Activated CD8-positive, alpha-beta T cell treated with anti-CD3 and anti-CD28 coated beads for 36 hours (primary cell): ENCODE measurements at regions not wholly inside any gene's neighbourhood (a gene's known extent, or its start where the extent isn't known, plus 50 kb on each side); places are given as distances from the start of the nearest gene placed in this dataset.

Source experiments
- ATAC-seq: fragments of 200-7000 bp; cut with Tn5 transposase; one replicate; pipeline ENCODE4 v1.10.0; 2021; ENCODE audit warnings: mild to moderate bottlenecking, moderate library complexity
- CTCF ChIA-PET: fragments of 350-600 bp; sonication (Branson Sonifier 250); formaldehyde crosslinking; loops from one replicate; lab custom pipeline; 2021; ENCODE audit warnings: antibody characterized with exemption; lab: Charles Lee
- POLR2A ChIA-PET: fragments of 350-600 bp; sonication (Branson Sonifier 250); formaldehyde crosslinking; loops from one replicate; lab custom pipeline; 2021; ENCODE audit warnings: antibody characterized with exemption; lab: Charles Lee
- DNase-seq: peaks from one replicate; pipeline ENCODE4 v3.0.0-alpha.2; 2020
- H3K27ac Mint-ChIP-seq: one replicate; pipeline ENCODE4 v1.8.0; 2021; ENCODE audit warnings: mild to moderate bottlenecking, mixed read lengths
- H3K27me3 Mint-ChIP-seq: one replicate; pipeline ENCODE4 v1.8.0; 2021; ENCODE audit warnings: mixed read lengths
- H3K36me3 Mint-ChIP-seq: one replicate; pipeline ENCODE4 v1.8.0; 2021; ENCODE audit warnings: low read depth, mixed read lengths
- H3K4me1 Mint-ChIP-seq: one replicate; pipeline ENCODE4 v1.8.0; 2021; ENCODE audit warnings: low read depth, mixed read lengths
- H3K4me3 Mint-ChIP-seq: one replicate; pipeline ENCODE4 v1.8.0; 2021; ENCODE audit warnings: mild to moderate bottlenecking, moderate library complexity, mixed read lengths
- H3K9me3 Mint-ChIP-seq: one replicate; pipeline ENCODE4 v1.8.0; 2021; ENCODE audit warnings: mixed read lengths
- intact Hi-C: fragments of 100-400 bp; cut with micrococcal nuclease; formaldehyde crosslinking; loops from one replicate; pipeline ENCODE4 v1.10.0; 2022
- TF ChIP-seq, protein P1 (sequence below): fragments of 200-600 bp; IDR thresholded peaks from one replicate; pipeline ENCODE4 v1.8.0; 2022; ENCODE audit warnings: antibody characterized with exemption, mild to moderate bottlenecking

- Mint-ChIP-seq H3K27me3 (no peaks in the 10 kb centered on the region), H3K36me3 (no peaks in the 10 kb centered on the region), H3K4me3 (no peak overlapping the region), H3K27ac (no peak overlapping the region), H3K4me1 (no peaks in the 10 kb centered on the region), H3K9me3 (peaks cover 3% of the 10 kb centered on the region)
- DNase-seq (no peak), ATAC-seq (no peak)
- intact Hi-C loops, result no loop called here
- POLR2A ChIA-PET, result no interaction called here
- CTCF ChIA-PET, result no interaction called here
- TF ChIP-seq, protein P1, sequence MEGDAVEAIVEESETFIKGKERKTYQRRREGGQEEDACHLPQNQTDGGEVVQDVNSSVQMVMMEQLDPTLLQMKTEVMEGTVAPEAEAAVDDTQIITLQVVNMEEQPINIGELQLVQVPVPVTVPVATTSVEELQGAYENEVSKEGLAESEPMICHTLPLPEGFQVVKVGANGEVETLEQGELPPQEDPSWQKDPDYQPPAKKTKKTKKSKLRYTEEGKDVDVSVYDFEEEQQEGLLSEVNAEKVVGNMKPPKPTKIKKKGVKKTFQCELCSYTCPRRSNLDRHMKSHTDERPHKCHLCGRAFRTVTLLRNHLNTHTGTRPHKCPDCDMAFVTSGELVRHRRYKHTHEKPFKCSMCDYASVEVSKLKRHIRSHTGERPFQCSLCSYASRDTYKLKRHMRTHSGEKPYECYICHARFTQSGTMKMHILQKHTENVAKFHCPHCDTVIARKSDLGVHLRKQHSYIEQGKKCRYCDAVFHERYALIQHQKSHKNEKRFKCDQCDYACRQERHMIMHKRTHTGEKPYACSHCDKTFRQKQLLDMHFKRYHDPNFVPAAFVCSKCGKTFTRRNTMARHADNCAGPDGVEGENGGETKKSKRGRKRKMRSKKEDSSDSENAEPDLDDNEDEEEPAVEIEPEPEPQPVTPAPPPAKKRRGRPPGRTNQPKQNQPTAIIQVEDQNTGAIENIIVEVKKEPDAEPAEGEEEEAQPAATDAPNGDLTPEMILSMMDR, result no peak
Observed at GRCh38 chr10:65030263-65030662, 1509.1 kb downstream of the REEP3 start.

DNA sequence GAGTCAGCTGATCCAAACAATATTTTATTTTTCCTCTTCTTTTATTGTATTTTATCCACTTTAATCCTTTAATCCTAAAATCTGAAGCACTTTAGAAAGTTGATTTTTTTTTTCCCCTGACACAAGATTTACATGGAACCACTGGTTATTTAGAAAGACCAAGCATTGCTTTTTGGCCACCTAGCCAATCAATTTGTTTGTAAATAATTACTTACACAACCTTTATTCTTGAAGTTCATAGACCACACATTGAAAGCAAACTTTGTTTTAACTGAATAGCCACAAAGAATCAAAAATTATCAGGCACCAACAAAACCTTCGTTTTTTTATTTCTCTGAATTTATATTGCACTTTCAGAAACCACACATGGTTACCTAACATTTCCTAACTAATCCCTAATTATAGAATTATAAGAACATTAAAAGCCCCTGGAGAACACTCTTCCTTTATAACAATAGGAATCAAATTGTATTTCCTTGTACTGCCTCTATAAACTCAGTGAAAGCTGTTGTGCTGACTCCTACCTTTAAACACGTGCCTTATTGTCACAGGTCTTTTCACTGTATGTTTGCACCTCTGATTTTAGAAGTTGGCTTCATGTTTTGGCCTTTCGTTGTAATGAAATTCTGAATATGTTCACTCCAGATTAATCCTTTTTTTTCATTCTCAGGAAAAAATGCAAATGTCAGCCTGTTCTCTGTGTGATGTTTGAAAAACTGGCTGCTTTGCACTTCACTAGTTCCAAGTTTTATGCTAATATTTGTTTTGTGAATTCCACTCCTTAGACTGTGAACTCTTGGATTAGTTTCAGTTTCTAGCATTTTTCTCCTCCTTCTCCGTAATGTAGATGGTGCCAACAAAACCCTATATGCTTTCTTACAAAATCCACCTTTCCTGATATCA lies 1511.9 kb downstream of the REEP3 start:
- no peak overlapping the region for H3K4me3 Mint-ChIP-seq
- TF ChIP-seq, protein P1, result no peak
- no peak overlapping the region for H3K27ac Mint-ChIP-seq
- ATAC-seq, result no peak
- H3K4me1 Mint-ChIP-seq, result no peaks in the 10 kb centered on the region
- H3K27me3 Mint-ChIP-seq, result no peaks in the 10 kb centered on the region
- peaks cover 5% of the 10 kb centered on the region for H3K9me3 Mint-ChIP-seq
- no peaks in the 10 kb centered on the region for H3K36me3 Mint-ChIP-seq
- intact Hi-C loops, result no loop called here
- DNase-seq, result no peak
- ChIA-PET POLR2A (no interaction called here), CTCF (no interaction called here)

DNA sequence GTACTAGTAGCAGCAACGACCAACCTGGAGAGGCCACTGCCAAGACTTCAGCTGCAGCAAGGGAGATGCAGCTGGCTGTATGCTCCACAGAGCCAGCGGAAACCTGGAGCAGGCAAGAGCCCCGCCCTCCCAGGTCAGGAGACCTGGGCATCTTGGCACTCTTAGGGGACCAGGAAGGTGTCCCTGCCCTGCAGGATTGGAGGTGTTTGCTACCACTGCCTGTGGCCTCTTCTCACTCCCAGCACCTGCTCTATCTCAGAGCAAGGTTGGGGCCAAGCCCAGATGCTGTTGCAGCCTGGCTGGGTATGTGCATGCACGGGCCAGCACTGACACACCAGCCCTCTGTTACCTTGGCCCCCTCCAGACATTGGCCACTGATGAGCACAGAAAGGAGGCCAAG lies 1512.8 kb downstream of the REEP3 start:
- ChIA-PET CTCF (no interaction called here), POLR2A (no interaction called here)
- no peak for DNase-seq
- H3K4me3 Mint-ChIP-seq, result no peak overlapping the region
- no peak overlapping the region for H3K27ac Mint-ChIP-seq
- TF ChIP-seq, protein P1, result no peak
- intact Hi-C loops, result no loop called here
- H3K36me3 Mint-ChIP-seq, result no peaks in the 10 kb centered on the region
- H3K4me1 Mint-ChIP-seq, result no peaks in the 10 kb centered on the region
- peaks cover 2% of the 10 kb centered on the region for H3K9me3 Mint-ChIP-seq
- ATAC-seq, result no peak
- H3K27me3 Mint-ChIP-seq, result no peaks in the 10 kb centered on the region

DNA sequence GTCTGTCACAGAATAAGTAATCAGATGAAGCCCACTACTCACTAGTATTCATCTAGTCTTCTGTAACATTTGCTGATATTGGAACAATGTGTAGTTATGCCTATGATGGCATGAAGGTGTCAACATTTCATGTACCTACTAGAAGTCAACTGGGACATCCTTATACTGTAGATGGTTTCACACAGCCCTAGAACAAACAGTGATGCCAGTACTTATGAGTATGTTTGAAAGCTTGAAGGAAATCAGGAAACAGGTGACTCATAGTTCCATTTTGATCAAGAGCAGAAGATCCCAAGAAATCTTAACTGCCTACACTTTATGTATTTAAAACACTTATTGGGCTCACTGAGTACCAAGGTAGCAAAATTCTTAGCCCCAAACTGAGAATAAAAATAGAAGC lies 1519.6 kb downstream of the REEP3 start:
- intact Hi-C loops, result no loop called here
- Mint-ChIP-seq H3K4me3 (no peak overlapping the region), H3K27ac (no peak overlapping the region), H3K27me3 (no peaks in the 10 kb centered on the region), H3K9me3 (peaks cover 2% of the 10 kb centered on the region), H3K4me1 (no peaks in the 10 kb centered on the region), H3K36me3 (no peaks in the 10 kb centered on the region)
- POLR2A ChIA-PET, result no interaction called here
- ATAC-seq (no peak), DNase-seq (no peak)
- TF ChIP-seq, protein P1, result no peak
- CTCF ChIA-PET, result no interaction called here

DNA sequence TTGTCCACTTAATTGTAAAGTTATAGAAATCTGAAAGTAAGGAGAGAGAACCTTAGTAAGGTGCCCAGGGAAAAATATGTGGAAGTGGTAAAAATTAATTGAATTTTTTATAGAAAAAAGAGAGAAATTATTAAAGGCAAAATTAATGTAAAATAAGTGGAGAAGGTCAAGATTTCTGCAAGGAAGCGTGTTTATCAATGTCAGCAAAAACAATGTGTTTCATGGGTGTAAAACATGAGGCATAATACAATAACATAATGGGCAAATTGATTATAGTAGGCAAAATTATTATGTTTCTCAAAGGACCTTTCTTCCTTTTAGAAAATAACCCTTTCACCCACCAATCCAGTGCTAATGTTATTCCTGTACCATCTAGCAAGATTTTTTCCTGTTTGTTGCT lies 1520.1 kb downstream of the REEP3 start:
- intact Hi-C loops, result no loop called here
- ATAC-seq, result no peak
- Mint-ChIP-seq H3K27ac (no peak overlapping the region), H3K4me3 (no peak overlapping the region), H3K36me3 (no peaks in the 10 kb centered on the region), H3K9me3 (peaks cover 2% of the 10 kb centered on the region), H3K27me3 (no peaks in the 10 kb centered on the region), H3K4me1 (no peaks in the 10 kb centered on the region)
- TF ChIP-seq, protein P1, result no peak
- CTCF ChIA-PET, result no interaction called here
- DNase-seq, result no peak
- POLR2A ChIA-PET, result no interaction called here
